Transverse colon (tissue), 4 donors: ENCODE measurements at regions not wholly inside any gene's neighbourhood (a gene's known extent, or its start where the extent isn't known, plus 50 kb on each side); places are given as distances from the start of the nearest gene placed in this dataset.

ENCODE experiments used
- CTCF ChIP-seq, 5 experiments: fragments of 200-600 bp in 3 of 5; fragments of 450-650 bp in 2 of 5; sonication (generic) in 3 of 5; IDR thresholded peaks; 1 replicate in 2 of 5; 2 replicates in 3 of 5; pipeline ENCODE4 v1.5.1; 2016 to 2017; ENCODE audit warnings: antibody characterized with exemption in 5 of 5, inconsistent platforms in 3 of 5, mild to moderate bottlenecking in 2 of 5, moderate library complexity in 1 of 5
- EP300 ChIP-seq: sonication (generic); formaldehyde crosslinking; IDR thresholded peaks from one replicate; pipeline ENCODE4 v1.6.1; 2017; ENCODE audit warnings: antibody characterized with exemption, low read depth
- POLR2A ChIP-seq: fragments of 450-650 bp; IDR thresholded peaks from one replicate; pipeline ENCODE4 v1.6.1; 2016; ENCODE audit warnings: antibody characterized with exemption, mild to moderate bottlenecking, moderate library complexity
- POLR2AphosphoS5 ChIP-seq, 3 donors: sonication (generic); formaldehyde crosslinking; IDR thresholded peaks; one replicate each; pipeline ENCODE4 v1.6.1; 2016; ENCODE audit warnings: antibody characterized with exemption in 3 of 3

DNA sequence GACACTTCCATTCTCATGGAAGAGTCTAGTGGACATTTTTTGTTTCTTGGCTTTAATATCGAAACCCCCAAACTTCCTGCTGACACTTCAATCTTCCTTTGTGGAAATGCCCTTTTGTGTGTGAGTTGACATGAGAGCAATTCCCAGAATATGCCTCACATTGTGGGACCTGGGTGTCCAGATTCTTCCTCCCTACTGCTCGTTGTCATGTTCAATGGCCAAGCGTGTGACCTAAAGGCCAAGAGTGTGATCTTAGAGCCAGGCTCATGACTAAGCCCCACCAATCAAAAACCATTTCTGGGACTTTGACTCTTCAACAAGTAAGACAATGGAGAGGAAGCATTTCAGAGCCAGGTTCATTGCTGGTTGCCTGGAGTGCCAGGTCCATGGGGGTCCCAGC is 52.5 kb upstream of the BMPER start:
- TF ChIP-seq CTCF (IDR thresholded peaks at IDR 0.05) (no peak), POLR2A (no peak), POLR2AphosphoS5 (IDR thresholded peaks at IDR 0.05) (no peak), EP300 (no peak)
